Activated naive CD8-positive, alpha-beta T cell treated with anti-CD3 and anti-CD28 coated beads, Interleukin-2, amount 50 U/mL, for 16 hours (primary cell): ENCODE measurements at regions not wholly inside any gene's neighbourhood (a gene's known extent, or its start where the extent isn't known, plus 50 kb on each side); places are given as distances from the start of the nearest gene placed in this dataset.
"Not testable (repeated sequence)": the region's sequence is repeated elsewhere in the genome, so short reads cannot be mapped to it uniquely, and the experiment has no call there.

Experiments used
- DNase-seq: peaks from one replicate; pipeline ENCODE4 v3.0.0-alpha.2; 2020; ENCODE audit warnings: low read depth, low spot score

DNA sequence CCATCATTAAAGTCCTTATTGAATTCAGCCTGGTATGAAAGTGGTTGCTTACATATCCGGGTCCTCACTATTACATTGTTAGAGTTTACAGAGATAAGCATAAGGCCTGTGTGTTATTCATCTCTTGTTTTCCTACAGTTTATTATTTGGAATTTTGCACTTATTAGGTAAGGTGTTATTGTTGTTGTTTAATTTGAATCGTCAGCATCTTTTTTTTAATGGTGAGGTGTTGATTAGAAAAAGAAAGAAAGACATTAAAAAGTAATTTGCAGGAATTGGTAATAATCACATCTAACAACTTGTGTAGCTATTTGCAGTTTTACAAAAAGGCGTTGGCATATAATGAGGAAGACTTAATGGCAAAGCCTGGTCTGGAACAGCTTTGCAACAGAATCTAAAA lies 158.6 kb downstream of the SAMD5 start:
- DNase-seq: no peak

DNA sequence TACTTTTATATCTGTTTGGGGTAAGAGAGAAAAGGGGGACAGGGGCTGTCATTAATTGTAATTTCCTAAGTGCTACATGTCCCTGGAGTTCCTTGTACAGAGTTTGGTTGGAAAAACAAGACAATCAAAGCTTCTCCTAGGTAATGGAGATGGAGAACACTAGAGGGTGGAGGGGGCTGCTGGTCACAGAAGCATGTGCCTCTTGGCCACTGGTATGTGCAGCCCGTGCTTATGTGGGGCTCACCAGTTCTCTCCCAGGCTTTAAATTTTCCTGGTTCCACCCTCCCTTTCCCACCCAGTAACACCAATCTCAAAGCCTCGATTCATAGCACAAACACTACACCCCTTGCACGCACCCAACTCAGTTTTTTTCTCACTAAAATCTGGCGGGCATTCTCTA lies 165.6 kb downstream of the SAMD5 start:
- DNase-seq: no peak

DNA sequence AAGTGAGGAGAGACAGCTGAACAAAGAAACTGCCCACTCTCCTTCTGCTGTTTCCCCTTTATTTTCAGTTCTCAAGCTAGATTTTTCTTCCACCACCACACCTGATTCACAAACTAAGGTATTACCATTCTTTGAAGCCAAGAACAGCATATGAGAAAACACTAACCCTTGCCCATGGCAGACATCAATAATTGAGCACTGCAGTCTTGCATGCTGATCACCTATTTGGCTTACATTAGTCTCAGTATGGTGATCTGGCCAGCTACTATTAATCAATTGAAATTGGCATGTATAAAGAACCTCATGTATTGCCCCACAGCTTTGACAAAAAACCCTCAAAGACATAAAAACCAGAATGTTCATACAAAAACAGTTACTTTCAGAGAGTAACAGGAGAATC lies 166.3 kb downstream of the SAMD5 start:
- no peak for DNase-seq

DNA sequence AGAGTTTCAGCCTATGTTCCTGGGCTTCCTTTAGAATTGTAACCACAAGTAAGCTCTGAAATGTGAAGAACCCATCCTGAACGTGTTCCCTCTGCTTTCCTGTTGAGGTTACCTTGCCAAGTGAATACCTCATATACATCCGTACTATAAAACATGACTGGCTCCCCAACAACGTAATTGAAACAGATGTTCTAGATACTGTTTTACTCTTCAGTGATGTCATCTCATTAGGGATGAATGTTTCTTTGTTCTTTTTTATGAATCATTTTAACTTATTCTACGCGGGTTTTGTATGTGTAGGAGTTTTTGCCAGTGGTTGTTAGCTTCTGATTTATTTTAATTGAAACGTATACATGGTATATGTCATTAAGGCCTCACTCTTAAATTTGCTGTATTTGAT lies 166.8 kb downstream of the SAMD5 start:
- no peak for DNase-seq

DNA sequence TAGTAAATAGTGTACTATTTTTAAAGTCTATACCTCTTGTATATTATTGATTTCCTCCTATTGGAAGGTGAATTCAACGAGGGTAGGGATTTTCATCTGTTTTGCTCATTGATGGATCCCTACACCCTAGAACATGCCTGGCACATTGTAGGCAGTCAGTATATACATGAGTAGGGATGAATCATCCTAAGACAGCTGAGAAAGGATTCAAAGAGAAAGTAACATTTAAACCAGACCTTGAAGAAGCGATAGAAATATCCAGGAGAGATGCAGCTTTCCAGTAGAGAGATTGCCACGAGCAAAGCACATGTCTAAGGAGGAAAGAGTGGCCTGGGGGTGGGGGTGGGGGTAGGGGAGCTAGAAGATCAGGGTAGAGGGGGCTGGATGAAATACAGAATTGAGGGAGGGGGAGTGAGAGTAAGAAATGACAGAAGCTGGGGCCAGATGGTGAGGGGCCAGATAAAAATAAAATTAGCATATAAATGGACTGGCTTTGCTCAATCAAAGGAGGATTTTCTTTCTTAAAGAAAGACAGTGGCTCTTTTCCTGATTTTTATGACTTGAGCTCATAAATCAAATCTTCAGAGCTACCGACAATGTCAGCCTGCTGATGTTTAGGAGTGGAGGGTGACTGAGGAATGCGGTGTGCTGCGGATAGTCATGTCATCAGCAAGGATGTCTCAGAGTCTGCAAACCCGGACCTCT lies 168.2 kb downstream of the SAMD5 start:
- DNase-seq: no peak

DNA sequence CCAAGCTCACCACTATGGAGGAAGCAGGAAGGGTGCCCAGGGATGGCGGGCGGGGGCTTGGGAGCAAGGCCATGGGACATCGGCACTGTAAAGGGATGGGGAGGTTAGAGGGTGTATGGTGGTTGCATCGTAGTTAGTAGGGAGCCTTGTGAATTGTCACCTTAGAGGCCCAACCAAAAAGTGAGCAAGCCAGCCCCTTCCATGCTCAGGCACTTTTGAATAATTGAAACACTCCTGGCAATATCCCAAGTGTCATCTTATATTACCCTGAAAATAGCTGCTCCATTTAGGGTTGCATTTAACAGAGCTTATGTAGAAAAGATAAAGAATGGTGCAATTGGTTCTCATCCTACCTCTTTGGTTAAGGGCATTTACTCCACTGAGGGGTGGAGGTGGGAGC lies 169.2 kb downstream of the SAMD5 start:
- DNase-seq: no peak

DNA sequence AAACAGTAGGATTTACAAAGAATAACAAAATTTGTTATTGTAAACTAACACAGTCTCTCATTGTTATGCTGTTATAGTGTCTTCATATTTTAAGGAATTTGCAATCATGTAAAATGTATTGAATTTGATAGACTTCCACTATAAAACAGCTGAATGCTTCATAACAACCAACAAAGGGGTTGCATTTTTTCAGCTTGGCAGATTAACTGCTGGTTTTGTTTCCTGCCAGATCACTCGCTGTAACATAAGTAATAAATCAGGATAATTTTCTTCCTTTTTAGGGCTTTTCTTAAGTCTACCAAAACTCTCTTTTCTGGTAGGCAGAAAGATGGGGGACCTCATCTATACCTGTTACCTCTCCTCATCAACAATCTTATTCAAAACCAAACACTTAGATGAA lies 169.8 kb downstream of the SAMD5 start:
- DNase-seq: no peak

DNA sequence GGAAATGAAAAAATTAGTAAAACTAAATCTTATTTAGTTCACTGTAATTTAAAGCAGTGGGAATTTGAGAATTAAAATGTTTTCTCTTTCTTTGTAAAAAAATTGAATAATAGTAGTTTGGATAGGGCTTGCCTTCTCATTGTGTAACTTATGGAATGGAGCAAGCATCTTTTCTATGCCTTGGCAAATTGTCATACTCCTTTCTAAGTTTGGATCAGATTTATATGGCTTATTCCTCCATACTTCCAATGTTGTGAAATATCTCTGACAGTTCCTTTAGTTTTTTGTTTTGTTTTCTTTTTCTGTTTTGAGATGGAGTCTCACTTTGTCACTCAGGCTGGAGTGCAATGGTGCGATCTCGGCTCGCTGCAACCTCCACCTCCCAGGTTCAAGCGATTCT lies 176.4 kb downstream of the SAMD5 start:
- DNase-seq: no peak

DNA sequence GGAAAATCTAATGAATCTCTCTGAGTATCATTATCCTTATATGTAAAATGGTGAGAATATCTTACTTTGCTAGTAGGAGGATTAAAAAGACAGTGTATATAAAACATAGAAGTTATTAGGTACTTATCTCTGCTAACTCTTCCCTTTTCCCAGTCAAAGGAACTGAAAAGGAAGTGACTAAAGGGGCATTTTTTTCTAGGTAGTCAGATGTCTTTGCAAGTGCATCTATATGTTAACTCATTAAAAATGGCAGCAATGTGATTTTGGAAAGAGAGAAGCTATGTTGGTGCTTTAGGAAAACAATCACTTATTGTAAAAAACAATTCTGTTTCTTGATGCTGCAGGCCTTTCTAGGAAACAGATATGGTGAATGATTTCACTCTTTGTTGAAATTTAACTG lies 180.9 kb downstream of the SAMD5 start:
- DNase-seq: no peak

DNA sequence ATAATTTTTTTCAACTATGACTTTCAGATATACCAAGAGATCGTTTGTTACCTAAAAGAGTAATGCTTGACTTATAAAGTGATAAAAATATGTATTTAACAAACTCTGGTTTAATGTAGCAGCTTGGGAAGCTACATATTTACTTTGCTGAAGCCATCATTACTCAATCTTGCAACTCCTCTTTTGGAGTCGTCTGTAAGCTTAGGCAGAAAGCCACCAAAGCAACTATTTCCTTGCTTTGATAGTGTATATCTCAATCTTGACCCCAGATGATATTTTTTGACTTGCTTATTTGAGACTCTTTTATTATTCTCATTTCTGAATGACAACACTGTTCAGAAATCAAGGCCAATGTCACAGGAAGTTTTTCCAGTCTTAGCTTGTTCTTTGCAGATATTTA lies 183.0 kb downstream of the SAMD5 start:
- no peak for DNase-seq

DNA sequence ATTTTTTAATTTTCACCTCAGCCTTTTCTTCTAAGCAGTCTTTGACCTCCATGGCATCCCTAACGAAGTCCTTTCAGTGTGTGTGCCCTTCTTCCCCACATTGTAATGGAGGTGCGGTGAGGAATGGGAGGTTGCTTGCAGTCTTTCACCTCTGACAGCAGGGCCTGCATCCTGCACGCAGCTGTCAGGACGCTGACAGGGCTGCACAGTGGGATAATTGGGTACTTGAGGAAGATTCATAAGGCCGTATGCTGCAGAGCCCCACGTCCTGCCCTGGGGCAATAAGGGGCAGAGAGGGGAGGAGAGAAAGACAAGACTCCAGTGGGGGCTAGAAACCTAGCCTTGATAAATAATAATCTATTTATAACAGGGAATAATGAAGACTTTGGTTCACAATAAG lies 184.7 kb downstream of the SAMD5 start:
- DNase-seq: no peak

DNA sequence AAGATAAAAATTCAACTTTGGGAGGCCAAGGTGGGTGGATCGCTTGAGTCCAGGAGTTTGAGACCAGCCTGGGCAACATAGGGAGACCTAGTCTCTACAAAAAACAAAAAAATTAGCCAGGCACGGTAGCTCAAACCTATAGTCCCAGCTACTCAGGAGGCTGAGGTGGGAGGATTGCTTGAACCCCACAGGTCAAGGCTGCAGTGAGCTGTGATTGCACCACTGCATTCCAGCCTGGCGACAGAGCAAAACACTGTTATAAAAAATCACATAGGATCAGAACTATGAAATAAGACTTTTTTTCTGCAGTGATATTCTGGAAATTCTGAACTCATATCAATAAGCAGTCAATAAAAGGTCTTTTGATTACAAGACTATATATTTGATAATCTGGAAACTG lies 186.1 kb downstream of the SAMD5 start:
- not testable (repeated sequence) for DNase-seq

DNA sequence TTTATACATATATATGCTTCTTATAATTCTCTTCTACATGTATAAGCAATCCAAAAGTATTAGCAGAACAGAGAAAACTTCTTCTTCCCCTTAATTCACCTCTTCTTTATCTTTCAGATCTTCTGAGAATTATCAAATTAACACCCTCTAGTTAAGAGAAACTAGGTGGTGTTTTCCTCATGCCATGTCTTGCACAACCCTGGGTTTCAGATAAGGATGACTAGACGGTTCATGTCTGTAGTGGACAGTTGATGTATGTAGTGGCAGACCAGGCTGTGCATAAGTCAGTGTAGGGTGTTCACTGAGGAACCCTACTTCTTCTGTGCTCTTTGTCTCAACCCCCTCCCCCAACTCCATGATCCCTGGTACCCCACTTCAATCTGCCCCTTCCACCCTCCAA lies 187.3 kb downstream of the SAMD5 start:
- DNase-seq: no peak

DNA sequence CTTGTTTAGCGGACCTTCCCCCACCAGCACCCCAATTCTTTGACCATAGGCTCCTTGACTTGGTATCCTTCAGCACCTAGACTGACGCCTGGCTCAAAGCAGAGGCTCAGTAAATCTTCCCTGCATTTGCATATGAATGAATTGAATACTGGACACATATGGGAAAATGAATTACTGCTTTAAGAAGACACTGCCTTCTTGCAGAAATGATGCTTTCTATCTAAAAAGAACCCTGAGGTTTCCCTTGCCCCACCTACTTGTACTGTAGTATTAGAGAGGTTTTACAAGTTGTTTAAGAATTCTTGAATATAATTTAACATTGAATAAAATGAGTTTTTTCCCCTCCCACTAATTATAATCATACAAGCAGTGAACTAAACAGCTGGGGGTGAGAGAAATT lies 190.7 kb downstream of the SAMD5 start:
- DNase-seq: no peak

DNA sequence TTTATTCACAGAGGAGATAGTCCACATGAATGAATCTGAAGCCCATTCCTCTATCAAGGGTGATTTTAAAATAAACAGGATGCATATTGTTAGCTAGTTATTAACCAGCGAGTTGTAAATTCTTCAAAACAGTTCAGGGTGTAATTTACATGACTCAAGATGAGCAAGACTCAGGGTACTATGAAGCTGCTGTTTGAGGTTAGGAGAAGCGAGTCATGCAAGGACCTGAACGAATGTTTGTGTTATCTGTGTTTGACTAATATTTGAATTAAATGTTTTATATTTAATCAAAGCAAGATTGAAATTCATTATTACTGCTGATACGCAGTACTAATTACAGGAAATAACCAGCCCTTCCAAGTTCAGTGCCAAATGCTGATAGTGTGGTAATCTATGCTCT lies 191.1 kb downstream of the SAMD5 start:
- no peak for DNase-seq

DNA sequence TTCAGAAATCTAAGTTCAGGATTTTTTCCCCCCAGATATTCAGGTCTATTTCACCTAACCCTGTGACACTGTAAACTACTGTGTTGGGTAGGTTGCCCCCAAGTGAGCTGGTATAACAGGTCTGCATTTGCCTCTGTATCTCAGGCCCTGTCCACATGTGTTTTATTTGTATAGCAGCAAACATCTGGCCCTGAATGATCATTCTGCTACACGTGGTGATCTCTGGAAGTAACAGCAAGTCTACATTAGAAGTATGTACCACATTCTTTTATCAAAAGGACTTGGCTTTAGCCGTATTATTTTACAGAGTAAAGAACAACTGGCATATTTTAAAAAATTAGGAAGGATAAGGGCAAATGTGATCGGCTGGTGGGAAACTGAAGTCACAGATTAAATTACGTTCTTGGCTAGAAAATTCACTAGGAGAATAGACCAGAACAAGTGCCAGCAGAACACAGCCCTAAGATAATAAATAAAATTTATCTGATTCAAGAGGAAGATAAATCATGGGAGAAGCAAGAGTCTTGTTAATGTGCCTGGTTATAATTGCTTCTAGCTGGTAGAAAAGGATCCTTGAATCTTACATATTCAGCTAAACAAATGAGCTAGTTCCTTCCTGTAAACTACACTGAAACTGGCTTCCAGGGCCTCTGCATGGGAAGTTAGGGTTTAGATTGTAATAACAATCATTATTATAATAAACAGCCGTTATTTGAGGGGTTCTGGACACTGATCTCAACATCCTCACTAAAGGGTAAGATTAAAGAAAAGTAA lies 192.1 kb downstream of the SAMD5 start:
- DNase-seq: no peak

DNA sequence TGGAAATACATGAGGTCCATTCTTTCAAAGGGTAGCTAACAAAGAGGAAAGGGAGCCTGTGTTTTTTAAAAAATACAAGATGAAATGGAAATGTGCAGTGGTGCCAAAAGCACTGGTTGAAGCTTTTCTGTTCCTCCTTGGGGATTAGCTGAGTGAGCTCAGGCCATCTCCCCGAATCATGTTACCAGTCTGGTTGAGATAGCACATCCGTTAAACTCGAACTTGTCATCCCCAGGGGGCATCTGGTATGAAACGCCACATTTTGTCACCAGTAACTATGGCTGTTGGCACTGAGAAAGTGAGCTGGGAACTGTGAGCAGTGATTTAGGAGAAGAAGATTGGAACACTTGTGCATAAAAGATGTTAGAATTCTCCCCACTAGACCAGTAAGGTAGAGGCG lies 196.2 kb downstream of the SAMD5 start:
- no peak for DNase-seq

DNA sequence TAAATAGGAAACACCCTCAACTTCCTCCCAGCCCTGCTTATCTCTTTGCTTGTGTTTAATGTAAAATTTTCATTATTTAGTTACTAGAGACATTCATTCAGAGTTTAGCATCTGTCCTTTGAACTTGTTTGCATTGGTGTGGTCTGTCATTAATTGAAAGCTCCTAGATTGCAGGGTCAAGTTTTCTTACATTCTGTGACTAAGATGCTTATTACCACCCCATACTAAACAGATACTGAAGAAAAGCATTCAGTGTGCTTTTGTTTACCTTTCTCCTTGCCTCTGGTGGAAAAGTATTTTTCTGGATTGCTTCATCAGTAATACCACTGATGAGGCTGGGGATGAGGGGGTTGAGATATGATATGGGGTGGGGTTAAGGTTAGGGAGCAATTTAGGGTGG lies 199.0 kb downstream of the SAMD5 start:
- no peak for DNase-seq

DNA sequence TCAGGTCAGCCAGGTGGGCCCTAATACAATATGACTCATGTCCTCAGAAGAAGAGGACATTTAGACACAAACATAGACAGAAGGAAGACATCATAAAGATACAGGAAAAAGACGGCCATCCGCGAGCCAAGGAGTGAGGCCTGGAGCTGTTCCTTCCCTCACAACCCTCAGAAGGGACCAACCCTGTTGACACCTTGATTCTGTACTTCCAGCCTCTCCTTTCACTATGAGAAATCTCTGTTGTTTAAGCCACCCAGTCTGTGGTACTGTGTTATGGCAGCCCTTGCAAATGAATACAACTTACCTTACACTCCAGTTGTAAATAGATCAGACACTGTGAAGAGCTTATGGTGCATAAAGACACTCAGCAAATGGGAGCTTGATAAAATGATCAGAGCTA lies 199.7 kb downstream of the SAMD5 start:
- no peak for DNase-seq

DNA sequence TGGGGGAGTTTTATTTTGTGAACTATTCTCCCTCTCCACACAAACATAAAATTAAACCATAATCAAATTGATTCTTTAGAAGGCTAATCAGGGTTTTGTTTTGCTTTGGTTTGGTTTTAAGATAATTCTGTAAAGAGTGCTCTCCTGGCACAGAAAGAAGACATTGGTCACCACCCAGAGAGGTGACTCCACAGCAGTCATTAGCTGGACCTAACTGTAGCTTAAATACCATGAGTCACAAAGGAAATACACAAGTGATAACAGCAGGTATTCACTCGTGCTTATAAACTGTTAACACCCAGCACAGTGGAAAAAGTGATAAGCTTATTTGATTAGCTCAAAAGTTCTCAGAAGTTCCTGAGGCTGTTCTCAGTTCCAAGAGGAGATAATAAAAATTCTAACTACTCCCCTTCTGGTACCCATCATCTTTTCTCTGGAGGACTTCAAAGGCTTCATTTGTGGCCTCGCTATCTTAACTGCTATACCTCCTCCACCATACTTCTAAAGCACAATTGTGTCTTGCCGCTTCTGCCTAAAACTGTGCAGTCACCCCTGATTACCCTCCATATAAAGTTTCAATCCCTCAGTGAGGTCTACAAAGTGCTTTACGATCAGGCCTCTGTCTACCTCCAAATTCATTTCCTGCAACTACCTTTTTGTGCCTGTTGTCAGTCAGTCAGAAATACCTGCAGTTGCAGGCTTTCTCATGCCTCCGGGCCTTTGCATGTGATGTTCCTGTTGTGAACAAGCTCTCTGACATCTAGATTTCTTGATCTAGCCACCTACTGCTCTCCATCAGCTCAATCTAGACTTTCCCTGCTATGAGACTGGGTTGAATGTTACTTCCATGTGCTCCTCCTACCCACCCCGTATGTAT lies 201.1 kb downstream of the SAMD5 start:
- DNase-seq: no peak

DNA sequence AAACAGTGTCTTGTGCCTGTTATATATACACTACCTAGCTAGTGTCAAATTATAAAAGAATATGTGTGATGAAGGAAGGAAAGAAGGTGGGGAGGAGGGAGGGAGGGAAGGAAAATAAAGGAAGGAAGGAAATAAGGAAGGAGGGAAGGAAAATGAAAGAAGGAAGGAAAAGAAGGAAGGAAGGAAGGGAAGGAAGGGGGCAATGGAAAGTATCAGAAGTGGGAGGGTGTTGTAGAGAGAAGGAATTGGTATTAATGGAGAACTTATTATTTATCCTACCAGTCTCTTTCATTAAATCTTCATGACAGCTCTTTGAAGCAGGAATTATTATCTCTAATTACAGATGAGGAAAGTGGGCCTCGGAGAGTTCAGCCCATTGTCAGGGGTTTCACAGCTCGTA lies 202.4 kb downstream of the SAMD5 start:
- no peak for DNase-seq

DNA sequence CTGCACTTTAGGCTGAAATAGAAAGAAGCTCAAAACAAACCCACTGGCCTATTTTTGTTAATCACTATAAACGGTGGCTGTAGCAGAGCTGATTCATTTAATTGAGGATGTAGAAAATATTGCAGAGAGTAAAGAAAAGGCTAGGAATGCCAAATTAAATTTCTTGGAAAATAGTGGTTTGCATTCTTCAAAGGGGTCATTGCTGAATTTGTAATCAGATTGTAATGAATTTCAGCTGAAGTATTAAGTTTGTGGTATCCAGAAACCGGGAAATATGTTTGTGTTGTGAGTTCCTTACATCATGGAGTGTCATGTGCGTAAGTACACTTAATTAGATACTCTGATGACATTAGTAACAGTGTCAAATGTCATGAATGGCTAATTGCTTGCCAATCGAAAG lies 203.0 kb downstream of the SAMD5 start:
- no peak for DNase-seq

DNA sequence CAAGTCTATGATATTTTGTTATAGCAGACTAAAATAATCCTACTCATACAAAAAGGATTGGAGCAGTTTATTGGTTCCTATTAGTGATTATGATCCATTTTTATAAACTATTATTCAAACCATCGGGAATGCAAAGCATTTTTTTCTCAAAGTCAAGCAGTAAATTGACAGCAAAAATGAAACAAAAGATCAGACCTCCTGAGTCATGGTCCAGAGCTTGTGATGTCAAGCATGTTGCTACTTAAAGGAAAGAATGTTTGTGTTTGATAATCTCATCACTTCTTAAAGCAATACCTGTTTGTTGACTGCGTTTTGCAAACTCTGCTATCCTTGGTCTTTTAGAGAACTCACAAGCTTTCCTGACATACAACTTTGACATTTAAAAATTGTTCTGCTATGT lies 204.4 kb downstream of the SAMD5 start:
- DNase-seq: no peak
